HG03097 (cell line): ENCODE measurements at regions not wholly inside any gene's neighbourhood (a gene's known extent, or its start where the extent isn't known, plus 50 kb on each side); places are given as distances from the start of the nearest gene placed in this dataset.
"Not testable (repeated sequence)": the region's sequence is repeated elsewhere in the genome, so short reads cannot be mapped to it uniquely, and the experiment has no call there.

Experiments
- ATAC-seq: cut with Tn5 transposase; IDR thresholded peaks from one replicate; pipeline ENCODE4 v1.9.1; 2021; ENCODE audit not compliant: unreplicated experiment, low FRiP score

DNA sequence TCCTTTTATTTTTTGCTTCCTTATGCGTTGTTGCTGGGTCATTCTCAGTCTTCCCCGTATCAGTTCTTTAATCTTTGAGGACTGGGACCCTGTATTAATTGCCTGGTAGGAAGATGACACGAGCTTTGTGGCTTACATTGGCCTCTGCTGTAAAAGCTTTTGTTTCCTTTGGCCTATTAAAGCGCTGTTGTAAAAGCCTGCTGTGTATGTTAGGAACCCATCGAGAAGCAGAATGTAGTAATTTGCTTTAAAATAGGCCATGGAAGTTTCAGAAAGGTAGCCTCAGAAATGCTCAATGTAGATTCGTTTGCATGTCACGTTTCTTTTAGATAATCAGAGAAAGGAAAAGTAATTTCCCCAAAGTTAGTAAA, 257.5 kb upstream of the STARD13 start:
- peak; percentile 5 for ATAC-seq

DNA sequence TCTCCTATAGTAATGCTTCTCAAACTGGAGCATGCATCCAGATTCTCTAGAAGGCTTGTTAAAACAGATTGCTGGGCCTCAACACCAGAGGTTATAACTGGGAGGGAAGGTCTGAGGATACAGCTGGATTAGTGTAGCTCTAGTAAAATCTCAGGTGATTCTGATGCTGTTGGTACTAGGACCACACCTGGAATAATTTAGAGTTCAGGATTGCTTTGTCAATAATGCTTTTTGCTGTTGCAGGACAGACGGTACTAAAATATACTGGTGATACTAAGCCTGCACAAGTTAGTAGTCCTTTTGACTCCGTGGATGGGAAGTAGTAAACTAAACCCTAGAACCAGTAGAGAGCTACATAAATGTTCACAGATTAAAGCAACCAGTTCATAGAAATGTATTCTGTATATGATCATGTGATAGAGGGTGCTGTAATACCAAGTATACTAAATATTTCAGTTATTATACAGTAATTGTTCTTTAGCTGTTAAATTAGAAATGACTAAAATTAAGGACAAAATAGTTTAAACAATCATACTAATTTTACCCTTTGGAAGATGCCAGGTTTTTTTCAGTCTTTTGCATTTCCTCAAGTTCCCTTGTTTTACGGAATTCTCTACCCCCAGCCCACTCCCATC, 258.2 kb upstream of the STARD13 start:
- no peak for ATAC-seq

DNA sequence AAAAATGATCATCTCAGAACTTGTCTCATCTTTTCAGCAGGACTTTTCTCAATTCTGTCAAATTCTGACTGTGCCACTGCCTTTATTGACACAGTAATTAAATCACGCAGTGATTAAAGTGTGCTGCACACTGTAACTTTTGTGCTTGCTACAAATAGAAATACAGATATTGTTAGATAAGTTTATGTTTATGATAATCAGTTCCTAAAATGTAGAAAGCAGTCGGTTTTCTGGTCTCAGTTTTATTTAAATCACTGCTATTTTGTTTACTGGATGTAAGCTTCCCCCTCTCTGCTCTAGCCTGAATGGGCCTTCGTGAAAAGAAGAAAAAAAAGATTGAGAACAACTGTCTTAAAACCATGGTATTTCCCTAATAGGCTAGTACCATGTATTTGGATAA, 258.8 kb upstream of the STARD13 start:
- no peak for ATAC-seq

DNA sequence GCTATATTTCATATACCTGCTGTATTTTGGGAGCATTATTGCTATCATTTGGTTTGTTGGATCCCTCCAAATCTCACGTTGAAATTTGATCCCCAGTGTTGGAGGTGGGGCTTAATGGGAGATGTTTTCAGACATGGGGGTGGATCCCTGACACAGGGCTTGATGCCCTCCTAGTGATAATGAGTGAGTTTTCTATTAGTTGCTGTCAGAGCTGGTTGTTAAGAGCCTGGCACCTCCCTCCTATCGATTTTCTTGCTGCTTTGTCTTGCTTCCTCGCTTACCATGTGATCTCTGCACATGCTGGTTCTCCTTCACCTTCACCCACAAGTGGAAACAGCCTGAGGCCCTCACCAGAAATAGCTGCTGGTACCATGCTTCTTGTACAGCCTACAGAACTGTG, 259.9 kb upstream of the STARD13 start:
- ATAC-seq = no peak

DNA sequence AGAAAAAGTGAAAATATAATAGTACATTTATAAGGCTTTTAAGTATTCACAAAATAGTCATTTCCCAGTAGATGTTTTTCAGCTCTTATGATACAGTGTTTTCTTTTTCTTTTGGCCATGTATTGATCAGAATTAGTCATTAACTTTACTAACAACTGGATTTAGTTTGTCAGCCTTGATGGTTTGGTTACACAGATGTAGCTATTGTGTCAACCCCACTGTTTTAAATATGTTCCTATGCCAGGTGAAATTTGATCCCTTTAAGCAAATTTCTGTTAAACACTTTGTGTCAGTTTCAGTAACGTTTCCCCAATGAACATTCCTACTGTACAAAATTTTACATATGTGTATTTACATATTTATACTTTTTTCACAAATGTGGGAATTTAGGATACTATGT, 261.5 kb upstream of the STARD13 start:
- no peak for ATAC-seq

DNA sequence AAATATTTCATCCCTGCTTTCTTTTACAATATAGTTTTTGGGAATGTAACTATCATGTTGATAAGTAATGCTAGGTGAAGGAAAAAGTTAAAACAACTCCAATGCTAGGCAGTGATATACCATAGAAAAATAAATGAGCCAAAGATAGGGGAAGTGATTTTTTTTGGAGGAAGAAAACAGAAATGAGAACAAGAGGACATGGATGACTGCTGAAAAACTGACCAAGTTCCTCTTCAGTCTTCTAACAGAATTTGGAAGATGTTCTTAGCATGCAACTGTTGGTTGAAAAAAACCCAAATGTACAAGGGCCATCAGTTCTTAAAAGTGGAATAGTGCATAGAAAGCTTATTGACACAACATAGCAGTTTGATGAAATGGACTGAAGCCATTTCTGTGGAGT, 262.5 kb upstream of the STARD13 start:
- no peak for ATAC-seq

DNA sequence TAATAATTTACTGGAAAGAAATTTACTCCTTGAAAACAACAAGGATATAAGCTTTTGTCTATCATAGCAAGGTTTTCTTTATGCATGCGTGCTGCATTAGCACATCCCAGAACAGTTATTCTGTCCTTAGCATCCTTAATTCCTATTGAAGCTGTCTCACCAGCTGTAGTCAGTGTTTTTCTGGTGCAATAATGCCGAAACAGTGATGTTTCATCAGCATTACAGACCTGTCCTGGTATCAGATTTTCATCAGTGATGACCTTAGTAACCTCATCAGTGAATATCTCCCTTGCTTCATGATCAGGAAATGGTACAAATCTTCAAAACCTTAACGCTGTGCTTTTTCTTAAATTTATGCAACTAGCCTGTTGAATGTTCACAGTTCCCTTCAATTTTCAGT, 264.7 kb upstream of the STARD13 start:
- ATAC-seq = no peak

DNA sequence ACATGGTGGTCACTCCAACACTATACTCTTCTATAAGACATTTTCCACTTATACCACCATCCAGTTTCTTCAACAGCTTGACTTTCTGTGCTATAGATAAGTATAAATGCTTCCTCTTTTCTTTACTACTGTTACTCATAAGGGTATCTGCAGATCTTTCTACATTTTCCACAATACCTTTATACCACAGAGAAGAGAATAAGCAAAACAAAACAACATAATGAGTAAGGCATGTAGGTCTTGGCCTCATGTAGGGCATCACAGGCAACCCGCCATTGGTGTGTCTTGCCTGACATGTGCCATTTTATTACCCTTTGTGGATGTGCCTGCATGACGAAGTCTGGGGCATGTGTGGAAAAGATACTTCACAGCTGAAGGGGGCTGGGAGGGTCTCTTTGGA, 265.3 kb upstream of the STARD13 start:
- no peak for ATAC-seq

DNA sequence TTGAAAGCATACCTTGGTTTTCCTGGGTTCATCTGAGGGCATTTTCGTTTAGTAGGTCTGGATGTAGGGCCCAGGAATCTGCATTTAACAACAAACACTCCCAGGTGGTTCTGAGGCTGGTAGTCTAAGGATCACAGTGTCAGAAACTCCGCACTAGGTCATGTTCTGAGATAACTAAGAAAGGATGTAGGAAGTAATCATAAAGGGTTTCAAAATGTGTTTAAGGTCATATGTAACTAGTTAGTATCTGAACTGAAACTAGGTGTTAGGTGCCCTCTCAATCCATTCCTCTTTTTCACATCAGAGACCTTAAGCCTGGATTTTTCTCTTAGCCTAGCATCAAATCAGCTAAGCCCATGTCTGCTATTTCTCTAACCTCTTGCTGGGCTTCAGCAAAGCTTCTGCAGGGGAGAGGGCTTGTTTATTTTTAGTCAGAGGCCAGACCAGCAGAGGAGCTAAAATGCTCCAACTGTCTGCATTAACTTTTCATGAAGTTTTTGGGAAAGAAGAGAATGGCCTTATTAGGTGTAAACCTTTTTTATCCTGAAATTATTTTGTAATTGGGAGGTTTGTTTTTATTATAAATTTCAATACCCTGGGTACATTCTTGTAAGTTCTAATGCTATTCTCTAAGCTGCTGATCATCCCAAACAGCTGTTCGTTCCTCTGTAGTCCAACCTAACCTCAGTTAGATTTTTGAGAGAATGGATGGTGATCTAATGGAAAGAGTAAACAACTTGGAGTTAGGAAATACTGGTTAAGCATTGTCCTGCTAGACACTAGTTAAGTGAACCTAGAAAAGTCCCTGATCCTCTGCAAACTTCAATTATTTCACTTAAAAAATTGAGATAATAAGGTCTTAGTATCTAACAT, 262.8 kb upstream of the RFC3 start:
- peak; percentile 72 for ATAC-seq

DNA sequence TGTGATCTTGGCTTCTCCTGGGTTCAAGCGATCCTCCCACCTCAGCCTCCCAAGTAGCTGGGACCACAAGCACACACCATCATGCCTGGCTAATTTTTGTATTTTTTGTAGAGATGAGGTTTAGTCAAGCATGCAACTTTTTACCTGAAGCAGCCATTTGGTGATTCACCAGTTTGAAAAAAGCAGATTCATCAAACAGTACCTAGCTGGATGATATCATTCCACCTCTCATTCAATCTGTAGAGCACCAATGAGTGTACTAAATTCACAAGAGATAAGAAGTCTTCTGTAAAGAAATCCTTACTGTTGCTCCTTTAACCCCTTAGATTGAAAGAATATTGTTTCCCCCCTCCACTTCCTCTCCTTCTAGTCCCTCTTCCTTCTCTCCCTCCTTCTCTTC, 261.1 kb upstream of the RFC3 start:
- ATAC-seq = no peak

DNA sequence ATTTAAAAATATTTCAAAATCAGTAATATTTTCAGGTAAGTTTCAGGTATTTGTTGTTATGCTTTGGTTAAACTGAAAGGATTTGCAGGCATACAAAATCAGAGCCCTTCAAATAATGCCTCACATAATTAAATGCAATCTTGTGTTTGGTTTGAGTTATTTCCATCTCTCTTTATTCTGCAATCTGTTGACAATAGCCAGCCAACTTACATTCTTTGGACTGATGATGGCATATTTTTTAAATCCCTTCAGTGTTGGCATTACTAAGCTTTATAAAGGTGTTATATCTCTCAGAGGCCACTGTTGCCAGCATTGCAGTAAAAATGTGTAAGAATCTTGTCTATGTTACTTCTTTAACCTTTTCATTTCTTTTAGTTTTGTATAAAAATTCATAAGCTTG, 257.2 kb upstream of the RFC3 start:
- ATAC-seq = no peak

DNA sequence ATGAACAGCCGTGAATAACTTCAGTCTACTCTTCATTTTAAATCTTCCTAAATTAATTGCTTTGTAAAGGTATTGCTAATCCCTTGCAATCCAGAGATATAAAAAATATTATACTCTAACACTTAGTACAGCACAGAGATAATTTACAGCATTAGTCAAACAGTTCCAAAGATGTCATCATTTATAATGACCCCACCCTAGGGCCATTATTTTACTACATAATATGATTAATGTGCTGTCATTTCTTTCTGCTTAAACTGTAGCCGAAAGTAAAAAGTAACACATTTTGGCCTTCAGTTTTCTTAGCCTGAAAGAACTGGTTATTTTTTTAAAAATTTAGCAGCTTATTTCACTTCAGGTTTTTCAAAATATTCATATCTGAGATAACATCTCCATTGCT, 256.3 kb upstream of the RFC3 start:
- ATAC-seq = no peak

DNA sequence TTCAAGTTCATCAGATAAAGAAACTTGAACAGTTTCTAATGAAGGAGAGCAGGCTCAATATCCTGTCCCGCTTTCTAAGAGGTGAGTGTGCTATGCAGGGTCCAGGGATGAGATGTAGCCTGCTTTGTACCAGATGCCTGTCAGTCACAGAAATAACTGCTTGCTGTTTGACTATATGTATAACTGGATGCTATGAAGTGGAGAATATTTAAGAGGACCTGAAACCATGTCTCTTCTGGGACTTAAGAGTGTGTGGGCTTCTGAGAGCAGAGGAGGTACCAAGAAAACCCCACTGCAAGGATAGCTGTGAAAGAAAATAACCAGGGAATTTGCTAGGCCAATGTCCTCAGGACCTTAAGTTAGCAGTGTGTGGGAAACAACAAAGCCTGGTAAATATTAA, 246.3 kb upstream of the RFC3 start:
- ATAC-seq = peak; percentile 76

DNA sequence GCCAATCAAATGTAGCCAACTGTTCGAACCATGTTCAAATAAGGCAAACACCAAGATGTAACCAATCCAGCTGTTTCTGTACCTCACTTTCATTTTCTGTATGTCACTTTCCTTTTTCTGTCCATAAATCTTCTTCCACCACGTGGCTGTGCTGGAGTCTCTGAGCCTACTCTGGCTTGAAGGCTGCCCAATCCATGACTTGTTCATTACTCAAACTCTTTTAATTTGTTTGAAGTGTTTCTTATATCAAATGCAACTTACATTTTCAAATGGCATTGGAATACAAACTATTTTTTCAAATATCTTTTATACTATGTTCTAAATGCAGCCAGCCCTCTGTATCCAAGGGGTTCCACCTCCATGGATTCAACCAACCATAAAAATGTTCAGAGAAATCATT, 245.6 kb upstream of the RFC3 start:
- ATAC-seq = not testable (repeated sequence)

DNA sequence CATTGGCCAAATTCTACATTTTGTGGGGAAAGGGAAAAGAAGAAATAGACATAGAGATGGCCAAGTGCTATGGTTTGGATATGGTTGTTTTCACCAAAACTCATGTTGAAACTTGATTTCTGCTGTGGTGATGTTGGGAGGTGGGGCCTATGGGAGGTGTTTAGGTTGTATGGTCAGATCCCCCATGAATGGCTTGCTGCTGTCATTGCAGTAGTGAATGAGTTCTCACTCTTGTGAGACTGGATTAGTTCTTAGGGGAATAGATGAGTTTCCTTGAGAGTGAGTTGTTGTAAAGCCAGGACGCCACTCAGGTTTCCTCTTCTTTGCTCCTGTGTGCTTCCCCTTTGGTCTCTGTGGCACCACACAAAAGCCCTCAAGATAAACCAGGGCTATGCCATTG, 242.6 kb upstream of the RFC3 start:
- ATAC-seq = no peak

DNA sequence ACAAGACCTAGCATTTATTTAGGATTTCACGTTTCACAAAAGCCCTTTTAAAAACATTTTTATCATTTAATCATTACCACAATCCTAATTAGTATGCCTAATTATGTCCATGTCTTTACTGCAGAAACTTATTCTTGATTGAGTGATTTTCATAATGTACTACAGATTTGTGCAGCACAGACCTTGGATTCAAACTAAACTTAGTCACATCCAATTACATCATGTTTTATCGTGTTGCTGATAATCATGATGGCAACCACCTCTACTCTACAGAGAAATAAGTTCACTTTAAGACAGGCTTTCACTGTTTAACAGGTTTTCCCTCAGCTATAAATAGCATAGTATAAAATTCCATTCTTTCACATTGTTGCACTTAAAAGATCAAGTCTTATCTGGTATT, 240.9 kb upstream of the RFC3 start:
- ATAC-seq = no peak

DNA sequence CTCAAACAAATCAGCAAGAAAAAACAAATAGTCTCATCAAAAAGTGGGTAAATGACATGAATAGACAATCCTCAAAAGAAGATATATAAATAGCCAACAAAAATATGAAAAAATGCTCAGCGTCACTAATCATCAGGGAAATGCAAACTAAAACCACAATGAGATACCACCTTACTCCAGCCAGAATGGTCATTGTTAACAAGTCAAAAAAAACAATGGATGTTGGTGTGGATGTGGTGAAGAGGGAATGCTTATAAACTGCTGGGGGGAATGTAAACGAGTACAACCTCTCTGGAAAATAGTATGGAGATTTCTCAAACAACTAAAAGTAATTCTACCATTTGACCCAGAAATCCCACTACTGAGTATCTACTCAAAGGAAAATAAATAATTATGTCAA, 239.2 kb upstream of the RFC3 start:
- no peak for ATAC-seq

DNA sequence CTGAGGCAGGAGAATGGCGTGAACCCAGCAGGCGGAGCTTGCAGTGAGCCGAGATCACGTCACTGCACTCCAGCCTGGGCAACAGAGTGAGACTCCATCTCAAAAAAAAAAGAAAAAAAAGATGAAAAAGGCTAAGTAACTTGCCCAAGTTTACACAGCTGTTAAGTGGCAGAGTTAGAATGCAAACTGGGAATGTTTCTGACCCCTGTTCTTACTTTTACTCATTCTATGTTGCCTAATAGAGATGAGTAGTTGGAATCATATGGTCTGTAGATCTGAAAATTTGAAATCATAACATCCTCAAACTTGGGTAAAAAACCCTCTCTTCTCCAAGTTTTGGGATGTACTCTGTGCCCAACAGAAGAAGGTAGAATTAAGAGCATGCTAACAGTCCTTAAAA, 235.8 kb upstream of the RFC3 start:
- no peak for ATAC-seq

DNA sequence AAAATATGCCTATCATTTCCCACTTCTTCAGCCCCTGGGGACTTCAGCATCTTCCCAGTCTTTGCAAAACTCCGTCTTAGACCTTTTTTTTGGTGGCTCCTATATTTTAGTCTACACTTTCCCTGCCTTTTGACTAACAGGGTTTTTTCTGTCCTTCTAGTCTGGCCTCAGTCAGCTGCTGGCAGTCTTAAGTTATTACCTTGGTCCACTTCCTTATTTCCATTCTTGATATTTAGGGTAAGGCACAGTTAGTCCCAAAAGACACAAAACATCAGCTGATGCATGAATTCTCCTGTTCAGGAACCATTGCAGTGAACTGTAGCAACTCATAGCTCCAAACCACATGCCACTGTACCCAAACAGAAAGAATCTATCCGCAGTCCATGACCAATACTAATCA, 234.6 kb upstream of the RFC3 start:
- ATAC-seq = no peak

DNA sequence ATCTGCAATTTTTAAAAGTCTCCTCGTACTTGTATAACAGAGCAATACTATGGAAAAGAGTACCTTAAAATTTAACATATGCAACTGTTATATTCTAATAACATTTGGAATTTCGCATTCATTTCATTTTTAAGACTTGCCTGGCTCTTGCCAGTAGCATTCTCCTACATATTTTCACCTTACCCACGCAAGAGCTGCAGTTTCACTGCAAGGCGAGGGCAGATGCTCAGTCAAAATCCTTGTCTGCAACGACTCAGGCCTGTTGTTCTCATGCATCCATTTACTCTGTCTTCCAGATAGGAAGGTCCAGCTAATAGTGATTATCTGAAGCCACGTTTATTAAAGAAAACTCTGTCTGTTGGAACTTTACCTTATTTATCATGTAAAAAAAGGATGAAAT, 227.0 kb upstream of the RFC3 start:
- ATAC-seq = no peak

DNA sequence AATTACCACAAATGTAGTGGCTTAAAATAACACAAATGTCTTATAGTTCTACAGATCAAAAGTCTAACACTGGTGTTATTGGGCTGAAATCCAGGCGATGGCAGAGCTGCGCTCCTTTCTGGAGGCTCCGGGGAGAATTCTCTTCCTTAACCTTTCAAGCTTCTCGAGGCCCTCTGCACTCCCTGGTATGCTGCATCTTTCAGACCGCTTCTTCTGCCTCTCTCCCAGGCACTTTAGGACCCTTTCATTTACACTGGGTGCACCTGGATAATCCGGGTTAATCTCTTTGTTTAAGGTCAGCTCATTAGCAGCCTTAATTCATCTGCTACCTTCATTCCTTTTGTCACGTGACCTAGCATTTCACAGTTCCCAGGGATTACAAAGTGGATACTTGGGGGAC, 211.3 kb upstream of the RFC3 start:
- ATAC-seq = no peak

DNA sequence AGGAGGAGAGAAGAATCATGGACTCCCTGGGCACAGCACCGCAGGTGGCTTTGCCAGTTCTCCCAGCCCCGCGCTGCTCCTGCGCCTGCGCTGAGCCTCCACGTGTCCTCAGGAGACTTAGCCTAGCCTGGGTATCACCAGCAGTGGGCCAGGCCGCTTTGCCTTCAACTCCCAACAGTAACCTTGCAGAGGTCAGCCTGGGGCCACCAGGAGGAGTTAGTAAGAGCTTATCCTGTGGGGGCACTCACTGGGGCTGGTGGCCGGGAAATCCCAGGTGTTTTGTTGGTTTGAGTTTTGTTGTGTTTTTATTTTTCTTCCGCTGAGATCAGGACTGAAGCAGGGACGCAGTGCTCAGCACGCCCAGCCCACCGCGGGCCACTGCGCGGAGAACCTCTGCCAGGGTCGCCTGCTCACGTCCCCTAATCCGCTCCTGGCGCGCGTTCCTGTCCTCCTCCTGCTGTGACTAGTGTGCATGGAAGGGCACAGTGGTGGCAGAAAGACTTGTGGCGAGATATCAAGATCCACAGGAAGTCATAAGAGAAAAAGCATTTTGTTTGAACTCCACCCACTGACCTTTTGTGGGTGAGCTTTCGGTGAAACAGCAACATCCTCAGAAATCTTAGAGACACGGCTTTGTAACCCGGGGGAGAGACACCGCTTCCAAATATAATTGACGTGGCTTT, 207.4 kb upstream of the RFC3 start:
- ATAC-seq = no peak
